ENCODE measurements at regions not wholly inside any gene's neighbourhood (a gene's known extent, or its start where the extent isn't known, plus 50 kb on each side); places are given as distances from the start of the nearest gene placed in this dataset.

- no peak for DNase-seq (ENCODE audit: low read depth in 2 of 2)
Observed at GRCh38 chr2:212871597-212871996, 279.8 kb downstream of the IKZF2 start.

- no peak for DNase-seq (ENCODE audit: low read depth in 2 of 2)
Observed at GRCh38 chr2:212864186-212864585, 287.2 kb downstream of the IKZF2 start.

- no peak for DNase-seq (ENCODE audit: low read depth in 2 of 2)
Observed at GRCh38 chr2:212863185-212863588, 288.2 kb downstream of the IKZF2 start.

- no peak for DNase-seq (ENCODE audit: low read depth in 2 of 2)
Observed at GRCh38 chr2:212858496-212858895, 292.9 kb downstream of the IKZF2 start.

- no peak for DNase-seq (ENCODE audit: low read depth in 2 of 2)
Observed at GRCh38 chr2:212854771-212855170, 296.6 kb downstream of the IKZF2 start.

- DNase-seq (ENCODE audit: low read depth in 2 of 2): no peak
Observed at GRCh38 chr2:212854116-212854515, 297.3 kb downstream of the IKZF2 start.

GRCh38 chr2:212845941-212846340 lies 305.5 kb downstream of the IKZF2 start:
- DNase-seq (ENCODE audit: low read depth in 2 of 2): no peak

GRCh38 chr2:212843409-212844199 lies 305.0 kb upstream of the ERBB4 start:
- DNase-seq (ENCODE audit: low read depth in 2 of 2): no peak

- no peak for DNase-seq (ENCODE audit: low read depth in 2 of 2)
Observed at GRCh38 chr2:212842544-212843185, 304.1 kb upstream of the ERBB4 start.

- DNase-seq (ENCODE audit: low read depth in 2 of 2): no peak
Observed at GRCh38 chr2:212841460-212841859, 302.9 kb upstream of the ERBB4 start.

GRCh38 chr2:212832211-212833195 lies 293.9 kb upstream of the ERBB4 start:
- DNase-seq (ENCODE audit: low read depth in 2 of 2): no peak

- no peak for DNase-seq (ENCODE audit: low read depth in 2 of 2)
Observed at GRCh38 chr2:212831671-212832199, 293.1 kb upstream of the ERBB4 start.

GRCh38 chr2:212816267-212816666 lies 277.7 kb upstream of the ERBB4 start:
- DNase-seq (ENCODE audit: low read depth in 2 of 2): no peak

- no peak for DNase-seq (ENCODE audit: low read depth in 2 of 2)
Observed at GRCh38 chr2:212815453-212815852, 276.9 kb upstream of the ERBB4 start.

- no peak for DNase-seq (ENCODE audit: low read depth in 2 of 2)
Observed at GRCh38 chr2:212814941-212815340, 276.3 kb upstream of the ERBB4 start.

GRCh38 chr2:212811921-212812320 lies 273.3 kb upstream of the ERBB4 start:
- no peak for DNase-seq (ENCODE audit: low read depth in 2 of 2)

- no peak for DNase-seq (ENCODE audit: low read depth in 2 of 2)
Observed at GRCh38 chr2:212811036-212811805, 272.6 kb upstream of the ERBB4 start.

GRCh38 chr2:212797484-212798205 lies 259.0 kb upstream of the ERBB4 start:
- no peak for DNase-seq (ENCODE audit: low read depth in 2 of 2)

GRCh38 chr2:212794471-212794870 lies 255.9 kb upstream of the ERBB4 start:
- no peak for DNase-seq (ENCODE audit: low read depth in 2 of 2)

- no peak for DNase-seq (ENCODE audit: low read depth in 2 of 2)
Observed at GRCh38 chr2:212791569-212791968, 253.0 kb upstream of the ERBB4 start.

All from stimulated activated CD8-positive, alpha-beta memory T cell treated with anti-CD3 and anti-CD28 coated beads, Interleukin-7, amount 100 ng/mL, for 4 hours (primary cell).